ENCODE measurements at regions not wholly inside any gene's neighbourhood (a gene's known extent, or its start where the extent isn't known, plus 50 kb on each side); places are given as distances from the start of the nearest gene placed in this dataset.

DNA sequence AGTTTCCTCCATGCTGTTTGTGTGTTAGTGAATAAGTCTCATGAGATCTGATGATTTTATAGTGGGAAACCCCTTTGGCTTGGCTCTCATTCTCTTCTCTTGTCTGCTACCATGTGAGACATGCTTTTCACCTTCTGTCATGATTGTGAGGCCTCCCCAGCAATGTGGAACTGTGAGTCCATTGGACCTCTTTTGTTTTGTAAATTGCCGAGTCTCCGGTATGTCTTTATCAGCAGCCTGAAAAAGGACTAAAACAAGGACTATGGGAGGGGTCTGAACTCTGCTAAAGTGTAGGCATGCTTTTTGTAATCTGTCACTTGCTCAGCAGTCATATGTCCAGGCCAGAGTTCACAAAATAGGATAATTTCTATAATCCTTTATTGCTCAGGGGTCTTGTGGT, 164.0 kb upstream of the SNX7 start:
- TF ChIP-seq, protein P1, sequence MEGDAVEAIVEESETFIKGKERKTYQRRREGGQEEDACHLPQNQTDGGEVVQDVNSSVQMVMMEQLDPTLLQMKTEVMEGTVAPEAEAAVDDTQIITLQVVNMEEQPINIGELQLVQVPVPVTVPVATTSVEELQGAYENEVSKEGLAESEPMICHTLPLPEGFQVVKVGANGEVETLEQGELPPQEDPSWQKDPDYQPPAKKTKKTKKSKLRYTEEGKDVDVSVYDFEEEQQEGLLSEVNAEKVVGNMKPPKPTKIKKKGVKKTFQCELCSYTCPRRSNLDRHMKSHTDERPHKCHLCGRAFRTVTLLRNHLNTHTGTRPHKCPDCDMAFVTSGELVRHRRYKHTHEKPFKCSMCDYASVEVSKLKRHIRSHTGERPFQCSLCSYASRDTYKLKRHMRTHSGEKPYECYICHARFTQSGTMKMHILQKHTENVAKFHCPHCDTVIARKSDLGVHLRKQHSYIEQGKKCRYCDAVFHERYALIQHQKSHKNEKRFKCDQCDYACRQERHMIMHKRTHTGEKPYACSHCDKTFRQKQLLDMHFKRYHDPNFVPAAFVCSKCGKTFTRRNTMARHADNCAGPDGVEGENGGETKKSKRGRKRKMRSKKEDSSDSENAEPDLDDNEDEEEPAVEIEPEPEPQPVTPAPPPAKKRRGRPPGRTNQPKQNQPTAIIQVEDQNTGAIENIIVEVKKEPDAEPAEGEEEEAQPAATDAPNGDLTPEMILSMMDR (conservative IDR thresholded peaks at IDR 0.05; ENCODE audit: low read depth, low read length), result no peak
- no peak for TF ChIP-seq EZH2phosphoT487 (IDR thresholded peaks at IDR 0.05; ENCODE audit: borderline replicate concordance, low read length)
- no peak for TF ChIP-seq EZH2 (IDR thresholded peaks at IDR 0.05; ENCODE audit: low read length, unreplicated experiment)
